GM21447 (cell line): ENCODE measurements at regions not wholly inside any gene's neighbourhood (a gene's known extent, or its start where the extent isn't known, plus 50 kb on each side); places are given as distances from the start of the nearest gene placed in this dataset.

Experiments used
- ATAC-seq: cut with Tn5 transposase; IDR thresholded peaks from one replicate; pipeline ENCODE4 v1.9.1; 2021; ENCODE audit not compliant: unreplicated experiment

DNA sequence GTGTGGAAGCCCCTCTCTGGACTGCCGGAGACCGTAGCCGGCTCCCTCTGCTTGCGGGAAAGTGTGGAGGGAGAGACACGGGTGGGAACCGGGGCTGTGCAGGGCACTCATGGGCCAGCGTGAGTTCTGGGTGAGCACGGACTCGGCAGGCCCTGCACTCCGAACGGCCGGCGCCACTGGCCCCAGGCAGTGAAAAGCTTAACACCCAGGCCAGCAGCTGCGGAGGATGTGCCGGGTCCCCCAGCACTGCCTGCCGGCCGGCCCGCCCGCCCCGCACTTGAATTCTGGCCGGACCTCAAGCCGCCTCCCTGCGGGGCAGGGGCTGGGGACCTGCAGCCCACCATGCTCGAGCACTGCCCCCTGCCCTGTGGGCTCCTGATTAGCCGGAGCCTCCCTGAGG lies 147.0 kb downstream of the FGF9 start:
- no peak for ATAC-seq

DNA sequence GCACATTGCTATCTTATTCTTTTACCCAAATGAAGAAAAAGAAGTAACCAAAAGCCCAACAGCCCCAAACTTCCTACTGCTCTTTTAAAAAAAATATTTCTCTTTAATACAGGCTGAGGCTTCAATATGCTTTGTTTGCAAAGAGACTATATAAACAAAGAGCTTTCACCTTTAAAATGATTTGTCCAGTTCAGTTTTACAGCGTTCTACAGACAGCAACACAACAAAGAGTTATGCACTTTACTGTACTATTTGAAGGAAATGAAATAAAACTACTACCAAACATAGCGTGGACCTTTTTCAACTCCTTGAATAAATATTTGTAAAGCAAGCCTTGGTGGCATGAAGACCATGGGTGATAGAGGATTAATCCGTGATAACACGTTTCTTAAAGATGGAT lies 151.2 kb downstream of the FGF9 start:
- no peak for ATAC-seq

- no peak for ATAC-seq
Observed at GRCh38 chr13:21823416-21823815, 152.5 kb downstream of the FGF9 start.

DNA sequence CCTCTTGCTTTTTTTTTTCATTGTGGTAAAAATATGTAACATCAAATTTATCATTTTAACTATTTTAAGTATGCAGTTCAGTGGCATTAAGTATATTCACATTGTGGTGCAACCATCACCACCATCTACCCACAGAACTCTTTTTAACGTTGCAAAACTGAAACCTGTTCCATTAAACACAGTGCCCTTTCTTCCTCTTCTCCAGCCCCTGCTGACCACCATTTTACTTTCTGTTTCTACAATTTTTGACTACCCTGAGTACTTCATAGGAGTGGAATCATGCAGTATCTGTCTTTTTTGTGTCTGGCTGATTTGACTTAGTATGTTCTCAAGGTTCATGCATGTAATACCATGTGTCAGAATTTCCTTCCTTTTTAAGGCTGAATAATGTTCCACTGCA lies 153.1 kb downstream of the FGF9 start:
- ATAC-seq = no peak

- ATAC-seq = no peak
Observed at GRCh38 chr13:21825186-21825585, 154.3 kb downstream of the FGF9 start.

GRCh38 chr13:21825801-21826200 lies 154.9 kb downstream of the FGF9 start:
- ATAC-seq = no peak

GRCh38 chr13:21826214-21827015 lies 155.5 kb downstream of the FGF9 start:
- no peak for ATAC-seq

- ATAC-seq = no peak
Observed at GRCh38 chr13:21831654-21832324, 160.9 kb downstream of the FGF9 start.

DNA sequence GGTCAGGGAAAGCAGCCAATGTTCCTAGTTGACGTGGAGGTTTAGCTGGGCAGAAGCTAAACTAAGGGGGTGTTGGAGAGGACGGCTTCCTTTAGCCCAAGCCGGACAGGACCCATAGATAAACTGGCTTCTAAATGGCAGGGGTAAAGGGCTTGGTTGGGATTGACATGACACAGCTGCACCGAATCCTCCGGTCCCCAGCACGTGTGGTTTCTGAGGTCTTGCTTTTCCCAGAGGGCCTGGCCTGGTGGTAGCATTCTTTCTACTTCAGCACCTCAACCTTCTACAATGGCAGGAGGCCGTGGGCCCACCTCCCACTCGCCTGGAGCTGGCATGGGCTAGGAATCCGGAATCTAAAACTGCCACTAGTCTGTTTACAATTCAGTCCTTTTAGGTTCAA lies 163.0 kb downstream of the FGF9 start:
- no peak for ATAC-seq

- ATAC-seq = no peak
Observed at GRCh38 chr13:21834521-21834920, 163.6 kb downstream of the FGF9 start.

DNA sequence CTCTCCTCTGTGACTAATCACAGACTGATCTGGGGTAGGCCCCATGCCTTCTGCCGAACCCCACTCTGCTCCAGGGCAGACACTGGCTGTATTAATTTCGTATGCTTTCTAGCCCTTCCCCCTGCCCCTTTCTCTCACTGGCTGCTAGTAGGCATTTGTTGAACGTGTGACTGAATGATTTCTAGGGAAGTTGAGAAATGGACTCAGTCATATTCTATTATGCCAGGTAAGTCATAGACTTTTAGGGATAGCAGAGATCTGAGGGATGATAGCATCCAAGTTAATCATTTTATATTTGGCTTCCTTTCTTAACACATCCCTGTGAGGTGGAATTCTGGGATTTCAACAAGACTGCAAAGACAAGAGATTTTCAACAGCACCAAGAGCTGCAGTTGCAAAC lies 166.4 kb downstream of the FGF9 start:
- no peak for ATAC-seq

DNA sequence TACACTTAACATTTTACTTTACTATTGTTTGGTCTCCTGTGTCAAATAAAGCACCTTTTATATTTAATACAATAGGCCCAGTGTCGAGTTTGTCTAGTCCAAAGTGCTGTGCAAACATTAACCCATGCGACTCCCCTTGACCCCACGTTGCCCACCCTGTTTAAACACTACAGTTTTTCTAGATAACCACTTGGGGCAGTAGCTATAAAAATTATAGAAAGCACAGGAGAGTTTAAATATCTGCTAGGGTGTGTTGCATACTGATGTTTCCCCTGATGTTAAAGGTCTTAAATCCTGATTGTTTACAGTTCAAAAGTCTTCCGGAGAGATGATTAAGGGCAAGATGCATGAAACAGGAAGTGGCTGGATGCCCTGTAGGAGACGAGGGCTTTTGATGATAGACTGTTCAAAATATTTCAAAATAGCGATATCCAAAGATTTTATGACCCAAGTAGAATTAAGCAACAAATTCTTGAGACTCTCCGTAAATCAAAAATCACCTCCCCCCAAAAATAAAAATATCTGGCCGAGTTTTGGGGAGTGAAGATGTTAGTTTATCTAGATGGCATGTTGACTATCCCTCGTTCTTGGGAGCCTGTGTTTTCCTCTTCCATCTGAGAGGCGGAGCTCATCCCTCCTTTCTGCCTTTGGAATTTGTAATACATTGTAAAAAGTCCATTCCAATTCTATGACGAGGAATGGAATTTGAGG lies 167.1 kb downstream of the FGF9 start:
- ATAC-seq = no peak

- ATAC-seq = no peak
Observed at GRCh38 chr13:21846605-21847004, 175.7 kb downstream of the FGF9 start.

GRCh38 chr13:21849323-21849722 lies 178.4 kb downstream of the FGF9 start:
- peak; percentile 84 for ATAC-seq

DNA sequence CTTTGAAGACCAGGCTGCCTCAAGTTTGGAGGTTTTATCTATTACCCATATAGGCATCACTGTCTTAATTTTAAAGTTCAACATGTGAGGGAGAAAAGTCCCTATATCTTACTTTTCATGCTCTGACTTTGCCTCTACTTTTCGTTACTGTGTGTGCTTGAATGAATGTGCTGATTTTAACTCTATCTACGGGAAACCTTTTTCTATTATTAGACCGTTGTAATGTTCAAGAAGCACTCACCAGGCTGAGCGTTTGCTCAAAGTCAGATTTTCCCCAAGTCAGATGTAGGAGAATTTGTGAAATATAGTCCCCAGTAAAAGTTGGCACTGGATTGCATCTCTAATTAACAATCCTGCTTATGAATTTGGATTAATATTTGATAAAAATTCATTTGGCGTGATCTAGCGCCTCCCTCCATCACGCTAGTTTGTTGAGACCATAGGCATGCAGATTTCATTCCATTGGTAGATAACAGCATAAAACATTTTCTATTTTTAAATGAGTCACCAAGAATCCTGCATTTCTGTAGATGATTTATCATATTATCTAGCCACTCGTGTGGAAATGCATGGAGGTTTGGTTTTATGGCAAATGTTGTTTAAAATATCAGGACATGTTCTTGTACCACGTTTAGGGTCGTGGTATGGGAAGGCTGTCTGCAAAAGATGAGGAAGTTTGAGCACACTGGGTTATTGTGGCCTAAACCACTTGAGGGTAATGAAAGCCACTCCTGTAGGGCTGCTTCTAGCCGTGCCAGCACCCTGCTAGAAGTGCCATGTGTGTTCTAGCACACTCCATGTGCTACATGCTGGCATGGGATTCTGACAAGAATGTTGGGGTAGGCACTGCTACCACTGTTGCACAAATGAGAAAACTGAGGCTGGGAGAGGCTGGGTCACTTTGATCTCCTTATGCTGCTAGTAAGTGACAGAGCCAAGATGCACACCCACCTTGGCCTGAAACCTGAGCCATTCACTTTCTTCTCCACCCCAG lies 179.4 kb downstream of the FGF9 start:
- ATAC-seq = no peak

DNA sequence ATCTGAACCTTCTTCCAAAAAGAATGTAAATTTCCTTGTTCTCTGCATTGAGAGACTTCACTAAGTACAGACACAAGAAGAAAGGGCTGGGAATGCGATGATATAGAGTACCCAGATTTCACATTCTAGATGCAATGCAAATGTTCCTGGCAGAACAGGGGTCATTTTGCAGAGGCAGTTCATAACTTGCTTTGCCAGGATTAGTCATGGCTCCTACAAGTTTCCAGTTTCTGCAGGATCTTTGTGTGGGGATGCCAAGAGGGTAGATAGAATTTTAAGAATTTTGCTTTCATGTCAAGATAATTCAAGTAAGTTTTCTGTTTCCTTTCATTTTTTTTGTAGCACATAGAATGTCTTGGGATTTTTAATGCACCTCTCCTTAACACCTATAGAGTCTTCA lies 181.2 kb downstream of the FGF9 start:
- no peak for ATAC-seq

DNA sequence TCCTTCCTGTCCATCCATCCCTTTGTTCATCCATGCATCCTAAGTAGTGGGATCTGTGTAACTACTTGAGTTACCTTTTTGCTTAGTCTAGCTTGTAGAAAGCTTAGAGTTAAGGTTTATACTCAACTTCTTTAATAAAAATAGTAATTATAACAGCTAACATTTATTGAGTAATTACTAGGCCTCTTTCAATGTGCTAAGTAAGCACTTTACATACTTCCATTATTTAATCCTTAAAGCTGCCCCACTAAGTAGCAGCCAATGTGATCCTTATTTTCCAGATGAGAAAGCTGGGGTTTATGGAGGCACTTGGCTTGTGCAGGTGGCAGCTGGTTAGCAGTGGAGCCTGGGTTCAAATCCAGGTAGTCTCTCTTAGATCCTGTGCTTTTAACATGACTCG lies 182.9 kb downstream of the FGF9 start:
- ATAC-seq = no peak

DNA sequence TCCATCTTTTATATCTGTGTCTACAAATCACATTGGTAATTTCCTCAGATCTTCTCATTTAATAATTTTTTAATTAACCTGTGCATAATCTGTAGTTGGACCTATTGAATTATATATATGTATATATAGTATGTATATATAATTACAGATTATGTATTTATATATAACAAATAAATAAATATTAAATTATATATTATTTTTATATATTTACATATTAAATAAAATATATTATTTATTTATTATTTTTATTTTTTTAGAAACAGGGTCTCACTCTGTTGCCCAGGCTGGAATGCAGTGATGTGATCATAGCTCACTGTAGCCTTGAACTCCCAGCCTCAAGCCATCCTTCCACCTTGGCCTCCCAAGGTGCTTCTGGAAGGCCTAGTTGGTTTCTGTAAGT lies 197.9 kb downstream of the FGF9 start:
- ATAC-seq = no peak

DNA sequence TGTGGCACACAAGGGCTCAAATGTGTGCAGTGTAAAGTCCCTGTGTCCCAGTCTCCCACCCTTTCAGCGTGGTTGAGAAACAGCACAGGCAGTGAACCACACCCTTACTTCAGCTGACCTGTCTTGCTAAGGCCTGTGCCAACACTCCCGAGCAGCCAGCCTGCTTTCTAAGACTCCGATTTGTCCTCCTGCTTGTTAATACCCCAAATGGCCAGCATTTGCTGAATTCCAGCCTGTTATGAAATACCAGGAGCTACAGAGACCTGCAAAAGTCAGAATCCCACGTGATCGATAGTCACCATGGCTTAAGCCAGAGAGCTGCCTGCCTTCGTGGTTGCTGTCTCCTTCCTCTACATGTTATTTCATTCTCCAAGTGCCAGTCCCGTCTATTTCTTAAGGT lies 200.5 kb downstream of the FGF9 start:
- ATAC-seq = no peak

GRCh38 chr13:21871919-21872318 lies 201.0 kb downstream of the FGF9 start:
- ATAC-seq = no peak

- ATAC-seq = no peak
Observed at GRCh38 chr13:21872795-21873194, 201.9 kb downstream of the FGF9 start.
